Liver (tissue), 3 donors: ENCODE measurements at regions not wholly inside any gene's neighbourhood (a gene's known extent, or its start where the extent isn't known, plus 50 kb on each side); places are given as distances from the start of the nearest gene placed in this dataset.
"Not testable (repeated sequence)": the region's sequence is repeated elsewhere in the genome, so short reads cannot be mapped to it uniquely, and the experiment has no call there.

ENCODE experiments used
- ATF3 ChIP-seq: IDR thresholded peaks from 2 replicates; pipeline ENCODE4 v1.6.1; 2016; ENCODE audit warnings: antibody characterized with exemption
- CTCF ChIP-seq: fragments of 150-350 bp; IDR thresholded peaks from 2 replicates; pipeline ENCODE4 v1.5.1; 2017; ENCODE audit warnings: improper control_type of control experiment, low read depth, low read length; ENCODE audit not compliant: missing input control
- EGR1 ChIP-seq, 2 donors: IDR thresholded peaks; 2 replicates each; pipeline ENCODE4 v1.6.1; 2016 to 2018; ENCODE audit warnings: antibody characterized with exemption in 2 of 2, low read depth in 2 of 2
- GABPA ChIP-seq, 2 donors: IDR thresholded peaks in 1 of 2; conservative IDR thresholded peaks in 1 of 2; 2 replicates each; pipeline ENCODE4 v1.6.1; 2016; ENCODE audit warnings: antibody characterized with exemption in 2 of 2, mild to moderate bottlenecking in 1 of 2, moderate library complexity in 1 of 2
- JUND ChIP-seq, 2 donors: IDR thresholded peaks; 2 replicates each; pipeline ENCODE4 v1.6.1; 2016; ENCODE audit warnings: antibody characterized with exemption in 2 of 2
- MAX ChIP-seq: IDR thresholded peaks from 2 replicates; pipeline ENCODE4 v1.6.1; 2016; ENCODE audit warnings: antibody characterized with exemption
- NR2F2 ChIP-seq: IDR thresholded peaks from 2 replicates; pipeline ENCODE4 v1.6.1; 2016; ENCODE audit warnings: antibody characterized with exemption
- RAD21 ChIP-seq, 2 donors: IDR thresholded peaks; 2 replicates each; pipeline ENCODE4 v1.6.1; 2016; ENCODE audit warnings: antibody characterized with exemption in 2 of 2, mild to moderate bottlenecking in 2 of 2
- REST ChIP-seq: IDR thresholded peaks from 2 replicates; pipeline ENCODE4 v1.6.1; 2016; ENCODE audit warnings: antibody characterized with exemption, mild to moderate bottlenecking
- RXRA ChIP-seq, 2 donors: IDR thresholded peaks; 2 replicates each; pipeline ENCODE4 v1.6.1; 2017 to 2018; ENCODE audit warnings: antibody characterized with exemption in 2 of 2, mild to moderate bottlenecking in 1 of 2
- SP1 ChIP-seq: IDR thresholded peaks from 2 replicates; pipeline ENCODE4 v1.6.1; 2018; ENCODE audit warnings: antibody characterized with exemption, mild to moderate bottlenecking
- TAF1 ChIP-seq: conservative IDR thresholded peaks from 2 replicates; pipeline ENCODE4 v1.6.1; 2016; ENCODE audit warnings: antibody characterized with exemption, mild to moderate bottlenecking
- YY1 ChIP-seq: IDR thresholded peaks from 2 replicates; pipeline ENCODE4 v1.6.1; 2016; ENCODE audit warnings: antibody characterized with exemption, mild to moderate bottlenecking
- ZBTB33 ChIP-seq: IDR thresholded peaks from 2 replicates; pipeline ENCODE4 v1.6.1; 2016; ENCODE audit warnings: antibody characterized with exemption
- donor health status: healthy.
- donor health status: healthy.

- TF ChIP-seq GABPA (IDR thresholded peaks at IDR 0.05 in 1 of 2, conservative IDR thresholded peaks at IDR 0.05 in 1 of 2); CTCF; TAF1; YY1; RXRA (IDR thresholded peaks at IDR 0.05); SP1; ZBTB33; JUND (IDR thresholded peaks at IDR 0.05); REST; ATF3; MAX; NR2F2; RAD21 (IDR thresholded peaks at IDR 0.05); EGR1 (IDR thresholded peaks at IDR 0.05; ENCODE audit: low read depth in 2 of 2): not testable (repeated sequence)
Measured at GRCh38 chr17:20877384-20877783, 165.4 kb downstream of the USP22 start.
